Right ventricle myocardium superior (tissue), 1 donor: ENCODE measurements at regions not wholly inside any gene's neighbourhood (a gene's known extent, or its start where the extent isn't known, plus 50 kb on each side); places are given as distances from the start of the nearest gene placed in this dataset.

Experiments
- ATAC-seq: fragments of 200-7000 bp; cut with Tn5 transposase; one replicate; pipeline ENCODE4 v1.9.1; 2020; ENCODE audit warnings: mild to moderate bottlenecking; ENCODE audit not compliant: poor library complexity
- DNase-seq: peaks from one replicate; pipeline ENCODE4 v3.0.0-alpha.2; 2020
- intact Hi-C: fragments of 100-400 bp; cut with DNase I; formaldehyde crosslinking; loops from one replicate; pipeline ENCODE4 v1.11.2; 2022
- donor health status: DM: no; HTN: yes; CAD: no; lungs with severe emphysema.

GRCh38 chr5:88551724-88552345, 283.2 kb upstream of the TMEM161B start:
- intact Hi-C loops = no loop called here
- ATAC-seq = no peak
- DNase-seq = no peak

GRCh38 chr5:88550736-88551135, 282.1 kb upstream of the TMEM161B start:
- ATAC-seq (no peak), DNase-seq (no peak)
- intact Hi-C loops = no loop called here

GRCh38 chr5:88548136-88548805, 279.6 kb upstream of the TMEM161B start:
- intact Hi-C loops = no loop called here
- DNase-seq (no peak), ATAC-seq (no peak)

DNA sequence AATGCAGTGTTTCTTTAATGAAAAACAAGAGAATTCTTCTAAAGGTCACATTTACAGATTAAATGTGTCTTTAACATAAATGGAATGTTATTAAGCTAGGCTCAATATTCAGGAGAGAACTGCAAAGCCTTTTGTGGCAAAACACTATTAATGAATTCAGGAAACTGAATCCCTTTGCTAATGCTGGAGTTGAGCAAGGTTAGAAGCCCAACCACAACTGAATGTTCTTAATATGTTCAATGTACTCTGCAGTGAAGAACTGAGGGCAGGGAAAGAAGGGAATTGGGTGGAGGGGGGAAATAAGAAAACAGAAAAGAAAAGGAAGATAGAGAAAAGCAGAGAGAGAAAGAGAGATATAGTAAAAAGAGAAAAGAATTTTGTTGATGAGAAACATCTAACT, 276.7 kb upstream of the TMEM161B start:
- intact Hi-C loops = no loop called here
- DNase-seq (no peak), ATAC-seq (no peak)

DNA sequence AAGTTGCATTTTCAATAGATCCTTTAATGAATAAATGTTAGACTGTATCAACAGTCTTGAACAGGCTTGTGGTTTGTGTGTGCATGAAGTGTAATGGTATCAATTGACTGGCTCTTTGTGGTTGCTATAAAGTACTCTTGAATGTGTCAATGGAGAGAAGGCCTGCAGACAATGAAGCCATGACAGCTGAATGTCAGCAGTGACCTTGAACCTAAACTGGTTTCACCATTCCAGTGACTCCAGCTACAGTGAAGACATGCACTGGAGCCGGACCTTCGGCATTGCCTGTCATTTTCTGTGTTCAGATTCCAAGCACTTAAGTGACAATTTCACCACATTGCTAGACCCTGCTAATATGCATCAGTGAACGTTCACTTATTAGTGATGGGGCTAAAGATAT, 276.0 kb upstream of the TMEM161B start:
- intact Hi-C loops = no loop called here
- no peak for ATAC-seq
- DNase-seq = no peak

GRCh38 chr5:88544136-88544645, 275.5 kb upstream of the TMEM161B start:
- DNase-seq (no peak), ATAC-seq (no peak)
- intact Hi-C loops = no loop called here

GRCh38 chr5:88542786-88543185, 274.1 kb upstream of the TMEM161B start:
- no peak for DNase-seq
- intact Hi-C loops = no loop called here

GRCh38 chr5:88540471-88541115, 271.9 kb upstream of the TMEM161B start:
- intact Hi-C loops = no loop called here
- DNase-seq (no peak), ATAC-seq (no peak)

More at GRCh38 chr5:88542786-88543185, 274.1 kb upstream of the TMEM161B start:
- no peak for ATAC-seq

GRCh38 chr5:88539693-88540365, 271.2 kb upstream of the TMEM161B start:
- no peak for ATAC-seq
- intact Hi-C loops = no loop called here
- no peak for DNase-seq

GRCh38 chr5:88539026-88539425, 270.4 kb upstream of the TMEM161B start:
- DNase-seq = no peak
- no peak for ATAC-seq
- intact Hi-C loops = no loop called here

DNA sequence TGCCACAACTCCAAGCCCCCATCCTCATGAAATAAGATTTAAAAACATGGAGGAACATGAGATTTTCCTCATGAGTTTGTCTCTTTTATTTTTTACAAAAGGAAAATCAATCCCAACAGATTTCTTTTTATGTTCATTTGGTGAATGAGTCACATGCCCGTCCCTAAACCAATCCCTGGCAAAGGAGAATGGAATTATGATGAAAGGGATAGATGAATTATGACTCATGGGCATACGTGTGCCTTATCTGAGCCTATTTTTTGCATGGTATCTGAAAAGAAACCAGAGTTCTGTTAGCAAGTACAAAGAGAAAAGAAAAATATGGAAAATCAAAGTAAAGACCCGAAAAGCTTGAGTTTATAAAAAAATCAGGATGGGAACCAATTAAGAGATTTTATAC, 267.5 kb upstream of the TMEM161B start:
- intact Hi-C loops = no loop called here
- no peak for ATAC-seq

DNA sequence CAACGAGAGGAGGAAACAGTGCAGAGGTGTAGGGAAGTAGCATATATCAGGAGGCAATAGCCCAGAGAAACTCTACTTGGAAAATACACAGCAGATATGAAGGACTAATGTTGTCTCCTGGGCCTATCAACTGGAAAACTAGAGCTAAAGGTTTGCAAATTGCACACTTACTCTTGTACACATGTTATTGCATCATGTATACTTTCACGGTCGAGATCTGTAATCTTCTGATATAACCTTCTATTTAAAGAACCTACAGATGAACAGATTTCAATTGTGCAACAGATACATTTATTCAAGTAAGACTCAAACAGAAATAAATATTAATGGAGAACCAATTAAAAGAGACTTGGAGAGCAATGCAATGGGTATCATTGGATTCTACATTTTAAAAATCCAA, 256.3 kb upstream of the TMEM161B start:
- no peak for ATAC-seq
- DNase-seq = no peak
- intact Hi-C loops = no loop called here

More for the DNA sequence above, 267.5 kb upstream of the TMEM161B start:
- no peak for DNase-seq

GRCh38 chr5:88519066-88519465, 250.4 kb upstream of the TMEM161B start:
- ATAC-seq = no peak
- no peak for DNase-seq
- intact Hi-C loops = no loop called here

- ATAC-seq (no peak), DNase-seq (no peak)
- intact Hi-C loops = no loop called here
These were observed 249.7 kb upstream of the TMEM161B start for GRCh38 chr5:88518131-88519016.

GRCh38 chr5:88515881-88516819, 247.5 kb upstream of the TMEM161B start:
- DNase-seq (no peak), ATAC-seq (no peak)
- intact Hi-C loops = no loop called here

GRCh38 chr5:88515068-88515467, 246.4 kb upstream of the TMEM161B start:
- ATAC-seq (no peak), DNase-seq (no peak)
- intact Hi-C loops = no loop called here

DNA sequence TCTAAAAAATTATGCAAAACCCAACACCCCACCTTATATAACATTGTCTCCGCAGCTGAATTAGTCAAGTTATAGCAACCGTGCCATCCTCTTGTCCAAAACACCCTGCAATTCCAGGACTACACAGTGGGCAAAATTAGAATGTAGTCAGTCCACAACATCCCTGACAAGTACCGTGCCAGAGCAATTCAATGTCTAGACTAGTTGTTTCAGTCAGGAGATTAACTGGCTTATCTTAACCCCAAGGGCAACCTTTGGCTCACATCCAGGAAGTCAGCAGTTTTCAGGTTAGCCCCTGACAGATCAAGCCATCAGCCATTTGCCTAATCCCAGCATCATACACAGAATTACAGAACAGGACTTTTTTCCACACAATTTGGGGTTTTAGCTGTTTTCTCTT, 240.8 kb upstream of the TMEM161B start:
- DNase-seq (no peak), ATAC-seq (no peak)
- intact Hi-C loops = no loop called here

GRCh38 chr5:88507261-88507660, 238.6 kb upstream of the TMEM161B start:
- intact Hi-C loops = no loop called here
- no peak for ATAC-seq

More at GRCh38 chr5:88507261-88507660, 238.6 kb upstream of the TMEM161B start:
- DNase-seq = no peak
